ENCODE measurements at regions not wholly inside any gene's neighbourhood (a gene's known extent, or its start where the extent isn't known, plus 50 kb on each side); places are given as distances from the start of the nearest gene placed in this dataset.

- no peak for TF ChIP-seq CTCF (IDR thresholded peaks at IDR 0.05; ENCODE audit: poor library complexity, severe bottlenecking)
- no peak for ATAC-seq (ENCODE audit: low read depth)
- Histone ChIP-seq H3K9me3 (ENCODE audit: severe bottlenecking) (no peaks in the 10 kb centered on the region), H3K27ac (ENCODE audit: poor library complexity, severe bottlenecking) (no peak overlapping the region), H3K36me3 (ENCODE audit: low read depth) (no peaks in the 10 kb centered on the region), H3K4me3 (ENCODE audit: severe bottlenecking) (no peak overlapping the region), H3K27me3 (ENCODE audit: insufficient read depth, poor library complexity, severe bottlenecking) (peaks cover 4% of the 10 kb centered on the region), H3K4me1 (ENCODE audit: insufficient read depth, poor library complexity, severe bottlenecking) (no peaks in the 10 kb centered on the region)
- DNase-seq (ENCODE audit: low spot score) = no peak
These were observed 102.3 kb upstream of the PROK2 start for GRCh38 chr3:71887256-71887655.

DNA sequence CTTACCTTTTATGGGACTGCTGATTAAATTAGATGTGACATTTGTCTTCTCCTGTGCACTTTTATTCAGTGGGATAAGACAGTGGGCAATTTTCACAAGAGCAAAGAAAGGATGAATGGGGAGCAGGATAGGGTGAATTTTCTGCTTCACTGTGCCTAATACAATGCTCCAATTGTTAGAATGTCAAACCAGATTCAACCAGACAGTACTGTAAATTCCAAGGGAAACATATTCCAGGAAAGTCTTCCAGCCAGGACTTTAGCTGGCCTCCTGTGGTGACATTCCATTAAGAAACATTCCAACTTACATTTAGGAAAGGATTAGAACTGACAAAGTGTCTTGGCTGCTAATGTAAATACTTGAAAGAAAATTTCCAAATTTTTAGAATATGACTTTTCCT is 100.1 kb upstream of the PROK2 start:
- Histone ChIP-seq H3K27ac (ENCODE audit: poor library complexity, severe bottlenecking) (no peak overlapping the region), H3K36me3 (ENCODE audit: low read depth) (no peaks in the 10 kb centered on the region), H3K9me3 (ENCODE audit: severe bottlenecking) (no peaks in the 10 kb centered on the region), H3K4me3 (ENCODE audit: severe bottlenecking) (no peak overlapping the region), H3K27me3 (ENCODE audit: insufficient read depth, poor library complexity, severe bottlenecking) (peaks cover 4% of the 10 kb centered on the region), H3K4me1 (ENCODE audit: insufficient read depth, poor library complexity, severe bottlenecking) (no peaks in the 10 kb centered on the region)
- ATAC-seq (ENCODE audit: low read depth) = no peak
- no peak for DNase-seq (ENCODE audit: low spot score)
- no peak for TF ChIP-seq CTCF (IDR thresholded peaks at IDR 0.05; ENCODE audit: poor library complexity, severe bottlenecking)

- Histone ChIP-seq H3K9me3 (ENCODE audit: severe bottlenecking) (no peaks in the 10 kb centered on the region), H3K27ac (ENCODE audit: poor library complexity, severe bottlenecking) (no peak overlapping the region), H3K27me3 (ENCODE audit: insufficient read depth, poor library complexity, severe bottlenecking) (peaks cover 4% of the 10 kb centered on the region), H3K36me3 (ENCODE audit: low read depth) (no peaks in the 10 kb centered on the region), H3K4me1 (ENCODE audit: insufficient read depth, poor library complexity, severe bottlenecking) (no peaks in the 10 kb centered on the region), H3K4me3 (ENCODE audit: severe bottlenecking) (no peak overlapping the region)
- ATAC-seq (ENCODE audit: low read depth) = no peak
- TF ChIP-seq CTCF (IDR thresholded peaks at IDR 0.05; ENCODE audit: poor library complexity, severe bottlenecking) = no peak
- DNase-seq (ENCODE audit: low spot score) = no peak
These were observed 96.8 kb upstream of the PROK2 start for GRCh38 chr3:71881732-71882131.

DNA sequence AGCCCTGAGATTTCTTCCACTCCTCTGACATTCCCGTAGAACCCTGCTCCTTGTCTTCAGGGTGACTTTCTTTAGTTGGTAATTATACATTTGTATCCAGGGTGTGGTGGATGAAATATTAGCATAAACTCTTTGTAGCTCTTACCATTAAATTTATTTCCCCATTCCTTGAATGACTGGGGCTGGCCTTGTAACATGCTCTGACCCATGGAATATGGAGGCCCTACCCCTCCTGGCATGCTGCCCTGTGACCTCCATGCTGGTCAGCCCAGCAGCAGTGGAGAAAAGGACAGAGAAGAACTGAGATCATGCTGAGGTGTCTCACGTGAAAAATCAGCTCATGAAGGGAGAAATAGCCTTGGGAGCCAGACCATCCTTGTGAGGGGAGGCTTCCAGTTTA is 96.1 kb upstream of the PROK2 start:
- ATAC-seq (ENCODE audit: low read depth) (no peak), DNase-seq (ENCODE audit: low spot score) (no peak)
- H3K36me3 ChIP-seq (ENCODE audit: low read depth) = no peaks in the 10 kb centered on the region
- H3K27ac ChIP-seq (ENCODE audit: poor library complexity, severe bottlenecking) = no peak overlapping the region
- no peaks in the 10 kb centered on the region for H3K9me3 ChIP-seq (ENCODE audit: severe bottlenecking)
- H3K4me3 ChIP-seq (ENCODE audit: severe bottlenecking) = no peak overlapping the region
- H3K4me1 ChIP-seq (ENCODE audit: insufficient read depth, poor library complexity, severe bottlenecking) = no peaks in the 10 kb centered on the region
- TF ChIP-seq CTCF (IDR thresholded peaks at IDR 0.05; ENCODE audit: poor library complexity, severe bottlenecking) = no peak
- H3K27me3 ChIP-seq (ENCODE audit: insufficient read depth, poor library complexity, severe bottlenecking) = peaks cover 1% of the 10 kb centered on the region

- no peaks in the 10 kb centered on the region for H3K4me1 ChIP-seq (ENCODE audit: insufficient read depth, poor library complexity, severe bottlenecking)
- no peaks in the 10 kb centered on the region for H3K36me3 ChIP-seq (ENCODE audit: low read depth)
- H3K27ac ChIP-seq (ENCODE audit: poor library complexity, severe bottlenecking) = no peak overlapping the region
- ATAC-seq (ENCODE audit: low read depth) = no peak
- no peak overlapping the region for H3K4me3 ChIP-seq (ENCODE audit: severe bottlenecking)
- no peaks in the 10 kb centered on the region for H3K27me3 ChIP-seq (ENCODE audit: insufficient read depth, poor library complexity, severe bottlenecking)
- no peaks in the 10 kb centered on the region for H3K9me3 ChIP-seq (ENCODE audit: severe bottlenecking)
- no peak for DNase-seq (ENCODE audit: low spot score)
- TF ChIP-seq CTCF (IDR thresholded peaks at IDR 0.05; ENCODE audit: poor library complexity, severe bottlenecking) = no peak
These were observed 94.1 kb upstream of the PROK2 start for GRCh38 chr3:71879089-71879488.
